GM12892 (cell line): ENCODE measurements at regions not wholly inside any gene's neighbourhood (a gene's known extent, or its start where the extent isn't known, plus 50 kb on each side); places are given as distances from the start of the nearest gene placed in this dataset.
"Not testable (repeated sequence)": the region's sequence is repeated elsewhere in the genome, so short reads cannot be mapped to it uniquely, and the experiment has no call there.

Experiments
- POLR2A ChIP-seq: IDR thresholded peaks from 2 replicates; pipeline ENCODE4 v1.6.1; 2011; ENCODE audit warnings: low read depth, low read length, control low read depth
- TAF1 ChIP-seq: IDR thresholded peaks from 2 replicates; pipeline ENCODE4 v1.6.1; 2011; ENCODE audit warnings: low read depth, mild to moderate bottlenecking, control low read depth, low read length, borderline replicate concordance

DNA sequence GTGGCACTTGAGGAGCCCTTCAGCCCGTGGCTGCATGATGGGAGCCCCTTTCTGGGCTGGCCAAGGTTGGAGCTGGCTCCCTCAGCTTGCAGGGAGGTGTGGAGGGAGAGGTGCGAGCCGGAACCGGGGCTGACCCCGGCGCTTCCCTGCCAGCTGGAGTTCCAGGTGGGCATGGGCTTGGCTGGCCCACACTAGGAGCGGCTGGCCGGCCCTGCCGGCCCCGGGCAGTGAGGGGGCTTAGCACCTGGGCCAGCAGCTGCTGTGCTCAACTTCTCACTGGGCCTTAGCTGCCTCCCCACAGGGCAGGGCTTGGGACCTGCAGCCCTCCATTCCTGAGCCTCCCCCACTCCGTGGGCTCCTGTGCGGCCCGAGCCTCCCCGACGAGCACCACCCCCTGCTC, 76.4 kb upstream of the FRG2C start:
- TF ChIP-seq TAF1, POLR2A: not testable (repeated sequence)
